Uterus (tissue), 2 donors: ENCODE measurements at regions not wholly inside any gene's neighbourhood (a gene's known extent, or its start where the extent isn't known, plus 50 kb on each side); places are given as distances from the start of the nearest gene placed in this dataset.

Source experiments
- CTCF ChIP-seq, 4 experiments: fragments of 200-600 bp in 2 of 4; fragments of 450-650 bp in 2 of 4; sonication (generic) in 2 of 4; IDR thresholded peaks; one replicate each; pipeline ENCODE4 v1.5.1; 2016 to 2019; ENCODE audit warnings: antibody characterized with exemption in 4 of 4, mild to moderate bottlenecking in 2 of 4, moderate library complexity in 1 of 4
- POLR2A ChIP-seq, 2 donors: fragments of 450-650 bp; IDR thresholded peaks; one replicate each; pipeline ENCODE4 v1.6.1; 2016; ENCODE audit warnings: antibody characterized with exemption in 2 of 2, mild to moderate bottlenecking in 1 of 2, moderate library complexity in 1 of 2

GRCh38 chr2:234293973-234294372 is 202.9 kb downstream of the ARL4C start:
- TF ChIP-seq POLR2A (IDR thresholded peaks at IDR 0.05): no peak
- no peak for TF ChIP-seq CTCF (IDR thresholded peaks at IDR 0.05)
